GM18951 (cell line): ENCODE measurements at regions not wholly inside any gene's neighbourhood (a gene's known extent, or its start where the extent isn't known, plus 50 kb on each side); places are given as distances from the start of the nearest gene placed in this dataset.
"Not testable (repeated sequence)": the region's sequence is repeated elsewhere in the genome, so short reads cannot be mapped to it uniquely, and the experiment has no call there.

Experiments used
- POLR2A ChIP-seq: IDR thresholded peaks from 4 replicates; pipeline ENCODE4 v1.6.1; 2011; ENCODE audit warnings: mild to moderate bottlenecking; ENCODE audit not compliant: insufficient read length, insufficient read depth; ENCODE audit errors: extremely low read depth
- in situ Hi-C: fragments of 300-500 bp; cut with MboI; formaldehyde crosslinking; loops from one replicate; pipeline ENCODE4 v1.12.0; 2022; ENCODE audit warnings: low sequenced_read_pairs, mixed read lengths, inconsistent platforms; ENCODE audit not compliant: unreplicated experiment

DNA sequence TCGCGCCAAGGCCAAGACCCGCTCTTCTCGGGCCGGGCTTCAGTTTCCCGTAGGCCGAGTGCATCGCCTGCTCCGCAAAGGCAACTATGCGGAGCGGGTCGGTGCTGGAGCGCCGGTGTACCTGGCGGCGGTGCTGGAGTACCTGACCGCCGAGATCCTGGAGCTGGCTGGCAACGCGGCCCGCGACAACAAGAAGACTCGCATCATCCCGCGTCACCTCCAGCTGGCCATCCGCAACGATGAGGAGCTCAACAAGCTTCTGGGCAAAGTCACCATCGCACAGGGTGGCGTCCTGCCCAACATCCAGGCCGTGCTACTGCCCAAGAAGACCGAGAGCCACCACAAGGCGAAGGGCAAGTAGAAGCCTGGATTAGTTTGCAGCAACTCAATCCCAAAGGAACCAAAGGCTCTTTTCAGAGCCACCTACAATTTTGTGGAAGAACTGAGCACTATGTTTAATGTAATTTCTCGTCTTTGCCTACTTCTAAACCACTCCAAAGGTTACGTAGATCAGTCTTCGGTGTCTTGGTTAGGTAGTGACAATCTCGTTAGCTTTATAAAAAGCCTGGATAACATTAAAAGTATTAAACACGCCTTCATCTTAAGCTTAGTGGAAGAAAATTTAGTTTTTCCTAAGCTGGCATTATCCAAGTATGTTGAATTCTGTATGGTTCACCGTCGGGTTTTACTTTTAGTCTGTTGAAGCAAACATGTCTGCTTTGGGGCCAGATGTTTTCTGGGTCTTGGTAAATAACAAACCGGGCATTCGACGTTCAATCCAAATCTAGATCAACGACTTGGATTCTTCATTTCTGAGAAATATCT lies 103.7 kb downstream of the OR2B2 start:
- TF ChIP-seq POLR2A: peak; percentile 97
- in situ Hi-C loops: loop anchor here (25.0 kb wide), 1 partner anchor 1571 kb away; a partner anchor contains a TSS

DNA sequence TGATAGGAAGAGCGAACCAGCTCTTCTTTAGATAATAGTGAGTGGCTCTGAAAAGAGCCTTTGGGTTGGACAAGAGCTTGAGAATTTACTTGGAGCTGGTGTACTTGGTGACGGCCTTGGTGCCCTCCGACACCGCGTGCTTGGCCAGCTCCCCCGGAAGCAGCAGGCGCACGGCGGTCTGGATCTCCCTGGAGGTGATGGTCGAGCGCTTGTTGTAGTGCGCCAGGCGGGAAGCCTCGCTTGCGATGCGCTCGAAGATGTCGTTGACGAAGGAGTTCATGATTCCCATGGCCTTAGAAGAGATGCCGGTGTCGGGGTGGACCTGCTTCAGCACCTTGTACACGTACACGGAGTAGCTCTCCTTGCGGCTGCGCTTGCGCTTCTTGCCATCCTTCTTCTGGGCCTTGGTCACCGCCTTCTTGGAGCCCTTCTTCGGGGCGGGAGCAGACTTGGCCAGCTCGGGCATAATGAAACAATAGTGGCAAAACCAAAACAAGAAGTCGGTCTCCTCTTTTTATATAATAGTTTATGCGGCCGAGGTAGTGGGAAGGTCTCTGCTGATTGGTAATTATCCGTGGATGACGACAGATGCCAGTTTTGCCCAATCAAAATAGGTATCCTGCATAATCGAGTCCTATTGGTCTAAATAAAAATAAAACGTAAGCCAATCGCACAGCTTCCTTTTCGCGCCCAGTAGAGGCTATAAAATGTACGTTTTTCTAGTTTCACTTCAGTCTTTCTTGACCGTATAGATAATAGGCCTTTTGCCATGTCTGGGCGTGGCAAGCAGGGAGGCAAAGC lies 104.6 kb downstream of the OR2B2 start:
- in situ Hi-C loops: loop anchor here (25.0 kb wide), 1 partner anchor 1570 kb away; a partner anchor contains a TSS

DNA sequence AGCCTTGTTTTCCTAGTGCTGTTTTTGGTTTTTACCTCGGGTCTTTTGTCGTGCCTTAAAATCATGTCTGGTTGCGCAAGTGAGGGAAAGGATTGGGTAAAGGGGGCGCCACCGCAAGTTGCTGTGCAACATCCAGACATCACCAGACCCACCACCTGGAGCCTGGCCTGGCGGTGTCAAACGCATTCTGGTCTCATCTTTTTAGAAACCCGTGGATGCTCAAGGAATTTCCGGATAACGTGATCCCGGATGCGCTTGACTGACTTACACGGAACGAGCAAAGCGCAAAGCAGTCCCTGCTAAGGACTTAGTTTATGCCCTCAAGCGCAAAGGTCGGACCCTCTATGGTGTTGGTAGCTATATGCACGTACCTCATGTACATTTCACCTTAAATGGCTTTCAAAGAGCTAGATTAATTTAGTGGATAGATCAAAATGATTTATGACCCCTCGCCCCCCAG lies 105.2 kb downstream of the OR2B2 start:
- in situ Hi-C loops: loop anchor here (25.0 kb wide), 1 partner anchor 1570 kb away; a partner anchor contains a TSS

More for the DNA sequence above, 104.6 kb downstream of the OR2B2 start:
- TF ChIP-seq POLR2A: peak; percentile 31

DNA sequence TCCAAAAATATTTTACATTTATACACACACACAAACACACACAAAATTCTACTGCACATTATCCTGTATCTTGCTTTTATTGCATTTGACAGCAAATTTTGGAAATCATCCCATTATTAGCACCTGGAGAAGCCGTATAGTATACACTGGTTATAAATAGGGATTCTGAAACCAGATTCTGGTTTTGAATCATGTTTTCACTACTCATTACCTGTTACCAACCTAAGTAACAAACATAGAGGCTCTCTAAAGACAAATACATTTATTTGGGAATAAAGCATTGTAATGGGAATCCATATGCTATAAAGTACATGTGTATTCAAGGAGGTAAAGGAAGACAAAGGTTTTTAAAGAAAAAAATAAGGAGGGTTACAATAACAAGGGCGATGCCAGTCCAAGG lies 106.8 kb downstream of the OR2B2 start:
- no peak for TF ChIP-seq POLR2A
- in situ Hi-C loops: loop anchor here (25.0 kb wide), 1 partner anchor 1568 kb away; a partner anchor contains a TSS

More for the DNA sequence above, 105.2 kb downstream of the OR2B2 start:
- peak; percentile 64 for TF ChIP-seq POLR2A

DNA sequence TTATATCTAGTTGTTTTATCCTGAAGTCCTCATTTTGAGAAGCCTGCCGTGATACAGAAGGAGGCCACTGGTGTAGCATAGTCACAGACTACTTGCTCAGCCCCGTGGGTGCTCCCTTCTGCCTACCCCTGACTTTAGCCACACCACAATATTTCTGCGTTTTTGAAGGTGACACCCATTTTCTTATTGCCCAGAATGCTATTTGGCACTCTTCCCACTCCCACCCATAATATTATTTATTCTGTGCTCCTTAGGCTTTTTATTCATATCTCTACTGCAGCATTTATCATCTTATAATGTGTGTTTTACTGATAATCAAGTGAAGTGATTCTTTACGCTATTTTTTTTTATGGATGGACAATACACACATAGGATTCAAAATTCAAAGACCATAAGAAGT lies 107.3 kb downstream of the OR2B2 start:
- in situ Hi-C loops: loop anchor here (25.0 kb wide), 1 partner anchor 1568 kb away; a partner anchor contains a TSS
- no peak for TF ChIP-seq POLR2A

DNA sequence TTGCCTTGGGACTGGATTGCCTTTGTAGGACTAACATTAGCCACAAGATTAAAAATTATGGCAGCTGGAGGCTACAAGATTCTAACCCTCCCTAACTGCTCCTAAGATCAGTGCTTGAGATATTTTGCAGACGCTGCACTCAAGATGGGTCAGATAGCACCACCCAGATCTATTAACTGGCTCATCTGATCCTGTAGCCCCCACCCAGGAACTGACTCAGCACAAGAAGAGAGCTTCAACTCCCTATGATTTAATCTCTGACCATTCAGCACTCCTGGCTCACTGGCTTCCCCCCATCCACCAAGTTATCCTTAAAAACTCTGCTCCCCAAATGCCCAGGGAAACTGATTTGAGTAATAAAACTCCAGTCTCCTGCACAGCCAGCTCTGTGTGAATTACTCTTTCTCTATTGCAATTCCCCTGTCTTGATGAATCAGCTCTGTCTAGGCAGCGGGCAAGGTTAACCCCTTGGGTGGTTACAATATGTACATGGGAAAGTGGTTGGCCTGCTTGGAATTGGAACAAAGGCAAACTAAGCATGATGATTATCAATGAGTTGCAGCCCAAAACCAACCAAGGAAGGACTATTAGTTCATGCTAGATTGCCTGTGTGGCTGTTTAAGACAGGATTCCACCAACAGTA lies 111.3 kb downstream of the OR2B2 start:
- TF ChIP-seq POLR2A: no peak
- in situ Hi-C loops: loop anchor here (25.0 kb wide), 1 partner anchor 1564 kb away; a partner anchor contains a TSS

DNA sequence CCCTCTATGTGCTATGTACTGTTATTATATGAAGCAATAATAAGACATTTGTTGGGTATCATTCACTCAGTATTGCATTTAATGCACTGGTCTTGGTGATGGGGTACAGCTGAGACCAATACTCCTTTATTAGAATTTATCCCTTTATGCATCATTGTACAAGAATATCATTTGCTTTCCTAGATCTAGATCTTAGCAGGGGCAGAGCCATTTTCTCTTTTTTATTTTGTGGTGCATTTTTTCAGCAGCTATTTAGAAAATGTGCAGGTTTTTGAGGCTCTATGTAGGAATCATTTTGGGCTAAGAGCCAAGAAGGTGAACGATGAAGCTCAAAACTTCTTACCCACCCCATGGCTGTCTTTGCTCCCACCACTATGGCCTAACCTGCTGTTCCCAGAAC lies 114.2 kb downstream of the OR2B2 start:
- TF ChIP-seq POLR2A: no peak
- in situ Hi-C loops: no loop called here

DNA sequence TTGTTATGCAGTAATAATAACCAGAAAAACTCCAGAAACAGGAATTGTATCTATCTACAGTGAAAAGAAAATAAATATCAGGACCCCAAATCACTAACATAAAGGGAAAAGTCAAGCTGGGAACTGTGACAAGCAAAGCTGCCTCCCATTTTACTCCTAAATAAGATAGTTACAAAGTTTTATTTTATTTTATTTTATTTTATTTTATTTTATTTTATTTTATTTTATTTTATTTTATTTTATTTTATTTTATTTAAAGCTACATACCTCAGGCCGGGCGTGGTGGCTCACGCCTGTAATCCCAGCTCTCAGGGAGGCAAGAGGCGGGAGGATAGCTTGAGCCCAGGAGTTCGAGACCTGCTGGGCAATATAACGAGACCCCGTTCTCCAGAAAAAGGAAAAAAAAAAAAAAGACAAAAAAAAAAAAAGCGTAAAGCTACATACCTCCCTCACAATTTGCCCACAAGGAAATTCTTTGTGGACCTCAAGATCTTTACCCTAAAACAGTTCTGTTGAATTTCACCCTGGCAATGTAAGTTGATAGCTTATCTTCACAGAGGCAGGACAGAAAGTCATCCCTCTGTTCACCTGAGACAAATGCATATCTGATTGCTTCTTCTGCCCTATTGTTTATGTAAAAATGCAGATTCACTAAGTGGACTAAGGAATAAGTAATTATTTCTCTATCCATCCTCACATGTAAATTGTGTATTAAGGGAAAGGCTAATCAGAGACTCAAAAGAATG lies 115.3 kb downstream of the OR2B2 start:
- in situ Hi-C loops: not testable (repeated sequence)

DNA sequence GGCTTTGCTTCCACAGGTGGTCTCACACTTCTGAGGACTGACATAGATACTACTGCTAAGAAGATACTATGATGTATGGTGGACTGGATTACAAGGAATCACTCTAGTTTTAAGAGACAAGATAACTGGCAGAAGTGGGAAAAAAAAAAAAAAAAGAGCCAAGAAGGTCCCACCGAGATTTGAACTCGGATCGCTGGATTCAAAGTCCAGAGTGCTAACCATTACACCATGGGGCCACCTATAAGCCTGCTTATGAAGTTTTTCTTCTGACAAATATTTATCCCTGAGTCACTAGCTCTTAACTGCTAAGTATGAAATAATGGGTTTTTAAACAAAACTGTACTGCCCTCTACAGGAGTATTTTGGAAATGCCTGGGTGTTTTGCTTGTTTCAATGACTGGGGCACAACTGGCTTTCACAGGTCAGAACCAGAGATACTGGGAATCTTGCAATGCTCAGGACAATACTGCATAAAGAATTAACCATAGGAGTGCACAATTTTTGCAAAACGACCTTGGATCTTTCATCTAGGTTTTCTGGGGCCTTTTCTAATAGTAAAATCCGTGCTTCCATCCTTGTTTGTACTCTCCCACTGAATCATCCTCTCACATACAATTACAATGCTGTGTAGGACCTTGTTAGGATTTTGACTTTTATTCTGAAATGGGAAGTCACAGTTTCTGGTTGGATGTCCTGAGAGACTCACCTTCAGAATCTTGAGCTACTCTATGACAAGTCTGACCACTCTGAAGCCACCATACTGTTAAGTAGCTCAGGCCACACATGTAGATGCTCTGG lies 116.3 kb downstream of the OR2B2 start:
- in situ Hi-C loops: no loop called here
- no peak for TF ChIP-seq POLR2A

DNA sequence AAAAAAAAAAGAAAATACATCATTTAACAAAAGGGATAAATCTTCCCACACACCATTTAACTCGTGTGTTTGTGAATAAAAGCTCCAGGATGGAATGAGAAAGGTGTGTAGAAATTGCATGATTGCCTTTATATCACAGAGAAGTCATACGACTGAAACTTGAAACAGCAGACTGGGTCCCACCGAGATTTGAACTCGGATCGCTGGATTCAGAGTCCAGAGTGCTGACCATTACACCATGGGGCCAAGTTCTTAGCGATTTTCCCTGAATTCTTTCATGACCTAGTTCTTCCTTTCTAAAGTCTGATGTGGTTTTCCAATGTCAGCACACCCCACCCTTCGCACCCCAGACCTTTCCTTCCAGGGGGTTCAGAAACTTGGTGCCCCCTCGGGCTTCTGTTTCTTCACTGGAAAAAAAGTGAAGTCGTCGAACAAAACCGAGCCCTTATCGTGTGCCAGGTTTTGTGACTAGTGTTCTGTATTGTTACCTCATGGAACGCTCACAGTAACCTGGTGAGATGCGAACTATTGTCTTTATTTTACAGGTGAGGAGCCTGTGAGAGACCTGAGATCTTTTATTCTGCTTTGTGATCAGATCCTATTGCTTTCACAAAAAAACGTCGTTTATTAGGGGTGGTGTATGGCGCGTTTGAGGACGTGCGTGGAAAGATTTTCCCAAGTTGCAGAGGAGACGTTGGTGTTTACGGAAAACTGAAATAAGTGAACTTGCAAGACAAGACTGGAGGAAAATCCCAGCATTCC lies 120.8 kb downstream of the OR2B2 start:
- in situ Hi-C loops: no loop called here
- no peak for TF ChIP-seq POLR2A

DNA sequence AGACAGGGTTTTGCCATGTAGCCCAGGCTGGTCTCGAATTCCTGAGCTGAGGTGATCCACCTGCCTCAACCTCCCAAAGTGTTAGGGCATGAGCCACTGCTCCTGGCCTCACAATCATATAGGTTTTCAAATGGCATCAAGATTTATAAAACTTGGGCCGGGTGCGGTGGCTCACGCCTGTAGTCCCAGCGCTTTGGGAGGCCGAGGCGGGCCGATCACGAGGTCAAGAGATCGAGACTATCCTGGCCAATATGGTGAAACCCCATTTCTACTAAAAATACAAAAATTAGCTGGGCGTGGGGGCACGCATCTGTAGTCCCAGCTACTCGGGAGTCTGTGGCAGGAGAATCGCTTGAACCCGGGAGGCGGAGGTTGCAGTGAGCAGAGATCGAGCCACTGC lies 123.8 kb downstream of the OR2B2 start:
- in situ Hi-C loops: not testable (repeated sequence)
